Body of pancreas (tissue), 4 donors: ENCODE measurements at regions not wholly inside any gene's neighbourhood (a gene's known extent, or its start where the extent isn't known, plus 50 kb on each side); places are given as distances from the start of the nearest gene placed in this dataset.
A peak's percentile ranks its signal among the peaks of the same experiment; 100 is the strongest.

Experiments
- ATAC-seq: fragments of 150-250 bp; one replicate; pipeline ENCODE4 v1.9.1; 2016
- DNase-seq, 4 donors: peaks; one replicate each; pipeline ENCODE4 v3.0.0-alpha.2; 2019
- H3K27ac ChIP-seq, 4 donors: fragments of 200-600 bp; sonication (generic); 1 replicate in 3 of 4; 2 replicates in 1 of 4; pipeline versions ENCODE4 v1.5.1 to v1.6.1; 2016 to 2019; ENCODE audit warnings: mild to moderate bottlenecking in 1 of 4, mixed read lengths in 1 of 4, moderate library complexity in 1 of 4
- H3K27me3 ChIP-seq, 2 donors: fragments of 200-600 bp; sonication (generic); one replicate each; pipeline ENCODE4 v1.6.0; 2016; ENCODE audit warnings: mild to moderate bottlenecking in 1 of 2
- H3K36me3 ChIP-seq, 2 donors: fragments of 200-600 bp; sonication (generic); replicated peaks in 1 of 2; 2 replicates each; pipeline ENCODE4 v1.5.1; 2016; ENCODE audit warnings: low read depth in 2 of 2; ENCODE audit not compliant: insufficient read depth in 1 of 2
- H3K4me1 ChIP-seq: fragments of 200-600 bp; sonication (generic); one replicate; pipeline ENCODE4 v1.6.0; 2016
- H3K4me3 ChIP-seq, 2 donors: fragments of 200-600 bp; sonication (generic); 1 replicate in 1 of 2; 2 replicates in 1 of 2; pipeline ENCODE4 v1.5.1; 2016 to 2019
- H3K9me3 ChIP-seq, 3 donors: fragments of 200-600 bp; sonication (generic); 1 replicate in 2 of 3; 2 replicates in 1 of 3; pipeline ENCODE4 v1.5.1; 2016
- POLR2A ChIP-seq, 3 donors: fragments of 450-650 bp; IDR thresholded peaks; one replicate each; pipeline ENCODE4 v1.6.1; 2016; ENCODE audit warnings: antibody characterized with exemption in 3 of 3, mild to moderate bottlenecking in 2 of 3
- WGBS, 2 donors: methylation state at CpG; one replicate each; pipeline ENCODE4 v1.1.5; 2017; 5-methylcytosine and 5-hydroxymethylcytosine counted together
- intact Hi-C: fragments of 100-400 bp; cut with DNase I; formaldehyde crosslinking; loops from one replicate; pipeline ENCODE4 v1.15.1; 2023
- TF ChIP-seq, protein P1 (sequence below), 7 experiments: fragments of 450-650 bp in 4 of 7; fragments of 200-600 bp in 3 of 7; sonication (generic) in 3 of 7; IDR thresholded peaks; one replicate each; pipeline ENCODE4 v1.5.1; 2016 to 2019; ENCODE audit warnings: antibody characterized with exemption in 7 of 7

DNA sequence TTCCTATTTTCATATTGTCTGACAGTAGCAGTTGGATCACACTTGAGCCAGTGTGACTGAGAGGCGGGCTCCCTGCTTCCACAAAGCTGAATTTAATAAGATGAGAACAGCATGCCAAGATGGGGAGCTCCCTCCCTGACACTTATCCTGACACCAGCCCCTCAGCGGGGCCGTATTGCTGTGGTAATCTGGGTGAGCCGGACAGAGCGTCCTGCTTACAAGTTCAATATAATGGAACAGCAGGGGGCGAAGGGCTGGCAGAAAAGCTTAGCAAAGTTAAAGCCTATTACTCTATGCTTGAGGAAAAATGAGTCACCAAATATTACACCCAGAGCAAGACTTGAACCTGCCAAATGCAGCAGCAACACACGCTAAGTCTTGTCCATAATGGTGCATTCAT is 163.8 kb upstream of the CMC1 start:
- Histone ChIP-seq H3K4me3 (no peak overlapping the region), H3K27ac (no peak overlapping the region), H3K36me3 (no peaks in the 10 kb centered on the region), H3K27me3 (no peaks in the 10 kb centered on the region), H3K4me1 (no peaks in the 10 kb centered on the region), H3K9me3 (no peaks in the 10 kb centered on the region)
- TF ChIP-seq, protein P1, sequence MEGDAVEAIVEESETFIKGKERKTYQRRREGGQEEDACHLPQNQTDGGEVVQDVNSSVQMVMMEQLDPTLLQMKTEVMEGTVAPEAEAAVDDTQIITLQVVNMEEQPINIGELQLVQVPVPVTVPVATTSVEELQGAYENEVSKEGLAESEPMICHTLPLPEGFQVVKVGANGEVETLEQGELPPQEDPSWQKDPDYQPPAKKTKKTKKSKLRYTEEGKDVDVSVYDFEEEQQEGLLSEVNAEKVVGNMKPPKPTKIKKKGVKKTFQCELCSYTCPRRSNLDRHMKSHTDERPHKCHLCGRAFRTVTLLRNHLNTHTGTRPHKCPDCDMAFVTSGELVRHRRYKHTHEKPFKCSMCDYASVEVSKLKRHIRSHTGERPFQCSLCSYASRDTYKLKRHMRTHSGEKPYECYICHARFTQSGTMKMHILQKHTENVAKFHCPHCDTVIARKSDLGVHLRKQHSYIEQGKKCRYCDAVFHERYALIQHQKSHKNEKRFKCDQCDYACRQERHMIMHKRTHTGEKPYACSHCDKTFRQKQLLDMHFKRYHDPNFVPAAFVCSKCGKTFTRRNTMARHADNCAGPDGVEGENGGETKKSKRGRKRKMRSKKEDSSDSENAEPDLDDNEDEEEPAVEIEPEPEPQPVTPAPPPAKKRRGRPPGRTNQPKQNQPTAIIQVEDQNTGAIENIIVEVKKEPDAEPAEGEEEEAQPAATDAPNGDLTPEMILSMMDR (IDR thresholded peaks at IDR 0.05) = peak in 3 of 7 experiments; percentile 12 to 40 (median 20)
- no peak for TF ChIP-seq POLR2A (IDR thresholded peaks at IDR 0.05)
- 56 to 74% methylated on average over 7 of the region's 7 CpGs for WGBS, 2 donors
- DNase-seq (peak; percentile 11 to 53 (median 25)), ATAC-seq (peak; percentile 27)
- intact Hi-C loops = no loop called here

DNA sequence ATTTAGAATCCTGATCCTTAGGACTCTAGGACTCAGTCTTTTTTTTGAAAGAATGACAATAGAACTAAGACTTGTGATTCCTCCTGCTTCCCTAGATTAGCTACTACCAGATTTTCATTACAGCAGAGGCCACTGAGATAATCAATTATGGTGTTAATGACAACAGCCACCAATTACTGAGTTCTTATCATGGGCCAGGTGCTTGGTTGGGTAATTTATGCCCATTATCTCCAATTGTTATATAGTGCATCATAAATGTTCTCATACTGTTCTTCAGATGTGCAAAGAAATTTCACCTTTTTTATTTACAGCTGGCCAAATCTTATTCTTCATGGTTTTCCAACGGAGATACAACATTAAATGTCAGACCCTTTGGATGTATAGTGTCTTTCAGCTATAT is 162.9 kb upstream of the CMC1 start:
- ATAC-seq (no peak), DNase-seq (no peak)
- no peaks in the 10 kb centered on the region for H3K9me3 ChIP-seq
- intact Hi-C loops = no loop called here
- H3K27ac ChIP-seq = no peak overlapping the region
- no peak for TF ChIP-seq POLR2A (IDR thresholded peaks at IDR 0.05)
- TF ChIP-seq, protein P1 (IDR thresholded peaks at IDR 0.05) = no peak
- no peaks in the 10 kb centered on the region for H3K27me3 ChIP-seq
- no peak overlapping the region for H3K4me3 ChIP-seq
- no peaks in the 10 kb centered on the region for H3K4me1 ChIP-seq
- H3K36me3 ChIP-seq = no peaks in the 10 kb centered on the region
- WGBS, 2 donors = 58 to 81% methylated on average over 1 of the region's 1 CpG

DNA sequence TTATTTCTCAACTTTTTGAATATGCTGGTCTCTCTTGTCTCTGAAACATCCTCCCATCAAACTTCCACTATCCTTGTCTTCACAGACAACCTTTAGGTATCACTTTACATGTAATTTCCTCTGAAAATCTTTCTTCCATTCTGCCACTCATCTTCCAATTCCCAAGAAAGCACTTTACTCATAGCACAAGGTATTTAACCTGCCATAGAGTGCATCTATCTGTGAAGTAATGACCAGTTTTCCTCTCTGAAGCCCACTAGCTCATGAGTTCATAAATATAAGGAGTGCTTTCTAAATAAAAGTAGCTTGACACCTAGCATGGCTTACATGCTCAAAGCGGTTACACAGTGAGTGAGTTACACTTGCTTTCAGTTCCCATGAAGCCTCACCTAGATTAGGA is 160.7 kb upstream of the CMC1 start:
- DNase-seq = no peak
- H3K4me3 ChIP-seq = no peak overlapping the region
- ATAC-seq = no peak
- H3K27me3 ChIP-seq = no peaks in the 10 kb centered on the region
- H3K9me3 ChIP-seq = no peaks in the 10 kb centered on the region
- H3K27ac ChIP-seq = no peak overlapping the region
- 90 to 100% methylated on average over 1 of the region's 1 CpG for WGBS, 2 donors
- intact Hi-C loops = no loop called here
- H3K36me3 ChIP-seq = no peaks in the 10 kb centered on the region
- H3K4me1 ChIP-seq = no peaks in the 10 kb centered on the region
- TF ChIP-seq, protein P1 (IDR thresholded peaks at IDR 0.05) = no peak
- TF ChIP-seq POLR2A (IDR thresholded peaks at IDR 0.05) = no peak

DNA sequence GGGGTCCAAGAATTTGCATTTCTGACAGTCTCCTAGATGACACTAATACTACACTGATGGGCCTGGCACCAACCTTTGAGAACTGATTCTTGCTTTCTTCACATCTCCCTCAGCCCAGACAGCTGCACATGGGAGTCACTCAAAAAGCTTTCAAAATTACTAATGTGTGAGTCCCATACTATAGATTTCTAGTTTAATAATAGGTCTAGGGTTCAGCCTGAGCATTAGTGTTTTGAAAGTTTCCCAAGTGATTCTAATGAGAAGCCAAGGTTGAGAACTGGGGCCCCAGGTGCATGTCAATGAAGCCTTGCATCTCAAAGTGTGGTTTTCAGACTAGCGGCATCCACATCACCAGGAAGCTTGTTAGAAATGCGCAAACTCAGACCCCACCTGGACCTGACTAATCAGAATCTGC is 159.9 kb upstream of the CMC1 start:
- DNase-seq (no peak), ATAC-seq (no peak)
- intact Hi-C loops = no loop called here
- WGBS, 2 donors = 81 to 93% methylated on average over 2 of the region's 2 CpGs
- Histone ChIP-seq H3K27me3 (no peaks in the 10 kb centered on the region), H3K36me3 (no peaks in the 10 kb centered on the region), H3K27ac (no peak overlapping the region), H3K9me3 (no peaks in the 10 kb centered on the region), H3K4me3 (no peak overlapping the region), H3K4me1 (no peaks in the 10 kb centered on the region)
- TF ChIP-seq, protein P1 (IDR thresholded peaks at IDR 0.05) = no peak
- no peak for TF ChIP-seq POLR2A (IDR thresholded peaks at IDR 0.05)

DNA sequence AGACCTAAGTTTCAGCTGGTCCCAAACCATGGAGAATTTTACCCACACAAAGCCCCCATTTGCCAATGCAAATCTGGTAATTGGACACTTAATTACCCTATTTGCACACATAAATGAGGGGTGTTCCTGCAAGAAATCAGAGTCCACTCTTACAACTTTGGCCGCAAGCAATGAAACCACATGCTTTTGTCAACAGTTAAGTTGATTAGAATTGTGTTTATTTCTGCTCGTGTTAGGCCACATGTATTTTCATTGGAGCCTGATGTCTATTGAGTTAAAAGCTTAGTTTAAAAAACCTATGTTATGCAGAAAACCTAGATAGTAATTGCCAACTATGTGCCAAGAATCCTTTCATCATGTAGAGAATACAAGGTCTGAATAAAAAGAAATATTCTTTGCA is 153.8 kb upstream of the CMC1 start:
- intact Hi-C loops = no loop called here
- H3K36me3 ChIP-seq = no peaks in the 10 kb centered on the region

More for the DNA sequence above, 153.8 kb upstream of the CMC1 start:
- no peak for DNase-seq
- WGBS, 2 donors = 77 to 79% methylated on average over 2 of the region's 2 CpGs
- Histone ChIP-seq H3K27ac (no peak overlapping the region), H3K4me1 (no peaks in the 10 kb centered on the region), H3K9me3 (no peaks in the 10 kb centered on the region), H3K4me3 (no peak overlapping the region), H3K27me3 (no peaks in the 10 kb centered on the region)
- no peak for ATAC-seq
- no peak for TF ChIP-seq POLR2A (IDR thresholded peaks at IDR 0.05)
- TF ChIP-seq, protein P1 (IDR thresholded peaks at IDR 0.05) = no peak
